Testis (tissue), 2 donors: ENCODE measurements at regions not wholly inside any gene's neighbourhood (a gene's known extent, or its start where the extent isn't known, plus 50 kb on each side); places are given as distances from the start of the nearest gene placed in this dataset.
"Not testable (repeated sequence)": the region's sequence is repeated elsewhere in the genome, so short reads cannot be mapped to it uniquely, and the experiment has no call there.

Experiments used
- DNase-seq: peaks from one replicate; pipeline ENCODE4 v3.0.0-alpha.2; 2019
- H3K27ac ChIP-seq, 2 donors: fragments of 200-600 bp; sonication (generic); one replicate each; pipeline ENCODE4 v1.5.1; 2019
- H3K27me3 ChIP-seq: fragments of 200-600 bp; sonication (generic); one replicate; pipeline ENCODE4 v1.5.1; 2019
- H3K36me3 ChIP-seq: fragments of 200-600 bp; sonication (generic); one replicate; pipeline ENCODE4 v1.5.1; 2017; ENCODE audit warnings: low read depth; ENCODE audit errors: missing control alignments
- H3K4me1 ChIP-seq: fragments of 200-600 bp; sonication (generic); one replicate; pipeline ENCODE4 v1.5.1; 2019
- H3K4me3 ChIP-seq, 2 donors: fragments of 200-600 bp; sonication (generic); one replicate each; pipeline ENCODE4 v1.5.1; 2017 to 2019
- H3K9me3 ChIP-seq: fragments of 200-600 bp; sonication (generic); one replicate; pipeline ENCODE4 v1.5.1; 2017
- CTCF ChIP-seq, 3 experiments: fragments of 450-650 bp in 2 of 3; fragments of 200-600 bp in 1 of 3; sonication (generic) in 1 of 3; IDR thresholded peaks; one replicate each; pipeline ENCODE4 v1.5.1; 2016 to 2019; ENCODE audit warnings: antibody characterized with exemption in 3 of 3, mild to moderate bottlenecking in 2 of 3, moderate library complexity in 1 of 3
- POLR2A ChIP-seq: fragments of 450-650 bp; IDR thresholded peaks from one replicate; pipeline ENCODE4 v1.6.1; 2017; ENCODE audit warnings: antibody characterized with exemption, mild to moderate bottlenecking, moderate library complexity
- WGBS, 2 donors: methylation state at CpG; one replicate each; pipeline ENCODE4 v1.1.5; 2018; 5-methylcytosine and 5-hydroxymethylcytosine counted together
- intact Hi-C: fragments of 100-400 bp; cut with DNase I; formaldehyde crosslinking; loops from one replicate; pipeline ENCODE4 v1.15.1; 2023; ENCODE audit warnings: low total_unique reads

- 66% methylated on average over 8 of the region's 8 CpGs for WGBS, 2 donors
- no peaks in the 10 kb centered on the region for H3K9me3 ChIP-seq
- intact Hi-C loops, result no loop called here
- no peak for DNase-seq
- H3K27ac ChIP-seq, result no peak overlapping the region
- no peak for TF ChIP-seq CTCF (IDR thresholded peaks at IDR 0.05)
- TF ChIP-seq POLR2A, result no peak
- no peak overlapping the region for H3K4me3 ChIP-seq
- H3K4me1 ChIP-seq, result no peaks in the 10 kb centered on the region
- no peaks in the 10 kb centered on the region for H3K27me3 ChIP-seq
- H3K36me3 ChIP-seq, result no peaks in the 10 kb centered on the region
These were observed 104.7 kb downstream of the UTP18 start for GRCh38 chr17:51365090-51365489.

GRCh38 chr17:51366866-51367265, 106.5 kb downstream of the UTP18 start:
- Histone ChIP-seq H3K27ac (no peak overlapping the region), H3K9me3 (no peaks in the 10 kb centered on the region), H3K27me3 (no peaks in the 10 kb centered on the region), H3K36me3 (no peaks in the 10 kb centered on the region), H3K4me3 (no peak overlapping the region), H3K4me1 (no peaks in the 10 kb centered on the region)
- no peak for TF ChIP-seq POLR2A
- TF ChIP-seq CTCF (IDR thresholded peaks at IDR 0.05), result no peak
- intact Hi-C loops, result no loop called here
- DNase-seq, result no peak
- 84 to 89% methylated on average over 3 of the region's 3 CpGs for WGBS, 2 donors

- H3K27ac ChIP-seq, H3K9me3 ChIP-seq, H3K36me3 ChIP-seq, DNase-seq, H3K4me3 ChIP-seq, H3K4me1 ChIP-seq, H3K27me3 ChIP-seq, intact Hi-C loops: not testable (repeated sequence)
- 67 to 92% methylated on average over 1 of the region's 1 CpG for WGBS, 2 donors
These were observed 107.5 kb downstream of the UTP18 start for GRCh38 chr17:51367836-51368235.

GRCh38 chr17:51371732-51372151, 111.4 kb downstream of the UTP18 start:
- no peaks in the 10 kb centered on the region for H3K9me3 ChIP-seq
- peak overlapping the region in 1 of 2 donors; percentile 26 for H3K27ac ChIP-seq
- intact Hi-C loops, result no loop called here
- no peaks in the 10 kb centered on the region for H3K27me3 ChIP-seq
- TF ChIP-seq CTCF (IDR thresholded peaks at IDR 0.05) (peak in 2 of 3 experiments; percentile 21 to 26), POLR2A (no peak)
- H3K4me3 ChIP-seq, result no peak overlapping the region
- H3K4me1 ChIP-seq, result no peaks in the 10 kb centered on the region
- WGBS, 2 donors, result 27 to 42% methylated on average over 5 of the region's 5 CpGs
- H3K36me3 ChIP-seq, result no peaks in the 10 kb centered on the region
- DNase-seq, result peak; percentile 61

DNA sequence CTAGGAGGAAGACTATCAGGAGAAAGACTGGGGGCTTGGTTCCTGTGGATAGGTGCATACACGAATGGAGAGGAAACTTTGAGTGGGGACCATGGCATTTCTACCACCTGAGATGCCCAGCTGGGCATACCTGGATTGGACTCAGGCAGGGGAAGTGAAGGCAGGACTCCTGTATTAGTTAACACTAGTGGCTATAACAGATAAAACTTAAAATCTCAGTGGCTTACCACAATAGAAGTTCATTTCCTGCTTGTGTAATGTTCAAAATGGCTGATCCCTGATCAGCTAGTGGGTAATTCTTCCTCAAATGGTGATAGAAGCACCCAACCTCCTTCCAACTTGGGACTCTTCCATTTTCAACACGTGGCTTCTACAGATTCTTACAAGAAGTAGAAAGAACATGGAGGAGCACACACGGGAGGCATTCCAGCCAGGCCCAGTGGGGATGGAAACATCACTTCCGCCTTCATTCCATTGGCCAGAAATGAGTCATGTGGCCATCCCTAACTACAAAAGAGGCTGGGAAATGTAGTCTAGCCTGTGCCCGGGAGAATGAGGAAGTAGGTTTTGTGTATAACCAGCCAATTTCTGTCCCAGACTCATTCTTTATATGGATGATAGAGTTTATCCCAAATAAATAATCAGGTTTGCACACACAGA, 112.1 kb downstream of the UTP18 start:
- Histone ChIP-seq H3K36me3 (no peaks in the 10 kb centered on the region), H3K27ac (peak overlapping the region in 1 of 2 donors; percentile 26), H3K4me3 (no peak overlapping the region), H3K9me3 (no peaks in the 10 kb centered on the region), H3K27me3 (no peaks in the 10 kb centered on the region), H3K4me1 (no peaks in the 10 kb centered on the region)
- 61 to 77% methylated on average over 5 of the region's 5 CpGs for WGBS, 2 donors
- intact Hi-C loops, result no loop called here
- TF ChIP-seq POLR2A (no peak), CTCF (IDR thresholded peaks at IDR 0.05) (no peak)
- DNase-seq, result peak; percentile 85
